K562 (cell line): ENCODE measurements at regions not wholly inside any gene's neighbourhood (a gene's known extent, or its start where the extent isn't known, plus 50 kb on each side); places are given as distances from the start of the nearest gene placed in this dataset.

Experiments used
- CSDE1 ChIP-seq, 2 experiments: fragments of 450-650 bp; IDR thresholded peaks; 2 replicates each; pipeline ENCODE4 v1.6.1; 2016; ENCODE audit warnings: mild to moderate bottlenecking in 1 of 2
- HEY1 ChIP-seq: fragments of 250-450 bp; sonication (Bioruptor Pico); IDR thresholded peaks from 2 replicates; pipeline ENCODE4 v1.5.0; 2020; ENCODE audit warnings: mild to moderate bottlenecking, moderate library complexity, borderline replicate concordance
- MTA1 ChIP-seq: fragments of 450-650 bp; IDR thresholded peaks from 2 replicates; pipeline ENCODE4 v1.6.1; 2017; ENCODE audit warnings: borderline replicate concordance
- NR2C1 ChIP-seq, 2 experiments: fragments of 450-650 bp; IDR thresholded peaks; 2 replicates each; pipeline ENCODE4 v1.6.1; 2017; ENCODE audit warnings: mild to moderate bottlenecking in 2 of 2, antibody characterized with exemption in 1 of 2, inconsistent platforms in 1 of 2, missing compliant biosample characterization in 1 of 2, missing genetic modification characterization in 1 of 2
- ZNF668 ChIP-seq: fragments of 250-450 bp; sonication (Bioruptor Pico); IDR thresholded peaks from 2 replicates; pipeline ENCODE4 v1.8.0; 2022; ENCODE audit warnings: mild to moderate bottlenecking, inconsistent platforms
- TF ChIP-seq, protein P1 (sequence below): fragments of 200-600 bp; sonication (generic); IDR thresholded peaks from one replicate; pipeline ENCODE4 v1.6.1; 2012; ENCODE audit warnings: mild to moderate bottlenecking, low read depth, low read length, inconsistent platforms

GRCh38 chr4:3374667-3375066, 67.1 kb upstream of the HGFAC start (continued):
- TF ChIP-seq, protein P1, sequence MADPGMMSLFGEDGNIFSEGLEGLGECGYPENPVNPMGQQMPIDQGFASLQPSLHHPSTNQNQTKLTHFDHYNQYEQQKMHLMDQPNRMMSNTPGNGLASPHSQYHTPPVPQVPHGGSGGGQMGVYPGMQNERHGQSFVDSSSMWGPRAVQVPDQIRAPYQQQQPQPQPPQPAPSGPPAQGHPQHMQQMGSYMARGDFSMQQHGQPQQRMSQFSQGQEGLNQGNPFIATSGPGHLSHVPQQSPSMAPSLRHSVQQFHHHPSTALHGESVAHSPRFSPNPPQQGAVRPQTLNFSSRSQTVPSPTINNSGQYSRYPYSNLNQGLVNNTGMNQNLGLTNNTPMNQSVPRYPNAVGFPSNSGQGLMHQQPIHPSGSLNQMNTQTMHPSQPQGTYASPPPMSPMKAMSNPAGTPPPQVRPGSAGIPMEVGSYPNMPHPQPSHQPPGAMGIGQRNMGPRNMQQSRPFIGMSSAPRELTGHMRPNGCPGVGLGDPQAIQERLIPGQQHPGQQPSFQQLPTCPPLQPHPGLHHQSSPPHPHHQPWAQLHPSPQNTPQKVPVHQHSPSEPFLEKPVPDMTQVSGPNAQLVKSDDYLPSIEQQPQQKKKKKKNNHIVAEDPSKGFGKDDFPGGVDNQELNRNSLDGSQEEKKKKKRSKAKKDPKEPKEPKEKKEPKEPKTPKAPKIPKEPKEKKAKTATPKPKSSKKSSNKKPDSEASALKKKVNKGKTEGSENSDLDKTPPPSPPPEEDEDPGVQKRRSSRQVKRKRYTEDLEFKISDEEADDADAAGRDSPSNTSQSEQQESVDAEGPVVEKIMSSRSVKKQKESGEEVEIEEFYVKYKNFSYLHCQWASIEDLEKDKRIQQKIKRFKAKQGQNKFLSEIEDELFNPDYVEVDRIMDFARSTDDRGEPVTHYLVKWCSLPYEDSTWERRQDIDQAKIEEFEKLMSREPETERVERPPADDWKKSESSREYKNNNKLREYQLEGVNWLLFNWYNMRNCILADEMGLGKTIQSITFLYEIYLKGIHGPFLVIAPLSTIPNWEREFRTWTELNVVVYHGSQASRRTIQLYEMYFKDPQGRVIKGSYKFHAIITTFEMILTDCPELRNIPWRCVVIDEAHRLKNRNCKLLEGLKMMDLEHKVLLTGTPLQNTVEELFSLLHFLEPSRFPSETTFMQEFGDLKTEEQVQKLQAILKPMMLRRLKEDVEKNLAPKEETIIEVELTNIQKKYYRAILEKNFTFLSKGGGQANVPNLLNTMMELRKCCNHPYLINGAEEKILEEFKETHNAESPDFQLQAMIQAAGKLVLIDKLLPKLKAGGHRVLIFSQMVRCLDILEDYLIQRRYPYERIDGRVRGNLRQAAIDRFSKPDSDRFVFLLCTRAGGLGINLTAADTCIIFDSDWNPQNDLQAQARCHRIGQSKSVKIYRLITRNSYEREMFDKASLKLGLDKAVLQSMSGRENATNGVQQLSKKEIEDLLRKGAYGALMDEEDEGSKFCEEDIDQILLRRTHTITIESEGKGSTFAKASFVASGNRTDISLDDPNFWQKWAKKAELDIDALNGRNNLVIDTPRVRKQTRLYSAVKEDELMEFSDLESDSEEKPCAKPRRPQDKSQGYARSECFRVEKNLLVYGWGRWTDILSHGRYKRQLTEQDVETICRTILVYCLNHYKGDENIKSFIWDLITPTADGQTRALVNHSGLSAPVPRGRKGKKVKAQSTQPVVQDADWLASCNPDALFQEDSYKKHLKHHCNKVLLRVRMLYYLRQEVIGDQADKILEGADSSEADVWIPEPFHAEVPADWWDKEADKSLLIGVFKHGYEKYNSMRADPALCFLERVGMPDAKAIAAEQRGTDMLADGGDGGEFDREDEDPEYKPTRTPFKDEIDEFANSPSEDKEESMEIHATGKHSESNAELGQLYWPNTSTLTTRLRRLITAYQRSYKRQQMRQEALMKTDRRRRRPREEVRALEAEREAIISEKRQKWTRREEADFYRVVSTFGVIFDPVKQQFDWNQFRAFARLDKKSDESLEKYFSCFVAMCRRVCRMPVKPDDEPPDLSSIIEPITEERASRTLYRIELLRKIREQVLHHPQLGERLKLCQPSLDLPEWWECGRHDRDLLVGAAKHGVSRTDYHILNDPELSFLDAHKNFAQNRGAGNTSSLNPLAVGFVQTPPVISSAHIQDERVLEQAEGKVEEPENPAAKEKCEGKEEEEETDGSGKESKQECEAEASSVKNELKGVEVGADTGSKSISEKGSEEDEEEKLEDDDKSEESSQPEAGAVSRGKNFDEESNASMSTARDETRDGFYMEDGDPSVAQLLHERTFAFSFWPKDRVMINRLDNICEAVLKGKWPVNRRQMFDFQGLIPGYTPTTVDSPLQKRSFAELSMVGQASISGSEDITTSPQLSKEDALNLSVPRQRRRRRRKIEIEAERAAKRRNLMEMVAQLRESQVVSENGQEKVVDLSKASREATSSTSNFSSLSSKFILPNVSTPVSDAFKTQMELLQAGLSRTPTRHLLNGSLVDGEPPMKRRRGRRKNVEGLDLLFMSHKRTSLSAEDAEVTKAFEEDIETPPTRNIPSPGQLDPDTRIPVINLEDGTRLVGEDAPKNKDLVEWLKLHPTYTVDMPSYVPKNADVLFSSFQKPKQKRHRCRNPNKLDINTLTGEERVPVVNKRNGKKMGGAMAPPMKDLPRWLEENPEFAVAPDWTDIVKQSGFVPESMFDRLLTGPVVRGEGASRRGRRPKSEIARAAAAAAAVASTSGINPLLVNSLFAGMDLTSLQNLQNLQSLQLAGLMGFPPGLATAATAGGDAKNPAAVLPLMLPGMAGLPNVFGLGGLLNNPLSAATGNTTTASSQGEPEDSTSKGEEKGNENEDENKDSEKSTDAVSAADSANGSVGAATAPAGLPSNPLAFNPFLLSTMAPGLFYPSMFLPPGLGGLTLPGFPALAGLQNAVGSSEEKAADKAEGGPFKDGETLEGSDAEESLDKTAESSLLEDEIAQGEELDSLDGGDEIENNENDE: no peak
- TF ChIP-seq ZNF668 (CRISPR knock-in tag) (no peak), MTA1 (no peak), CSDE1 (IDR thresholded peaks at IDR 0.05) (no peak), HEY1 (CRISPR knock-in tag) (no peak), NR2C1 (IDR thresholded peaks at IDR 0.05) (no peak), NR2C1 (tag; IDR thresholded peaks at IDR 0.05) (no peak)
- TF ChIP-seq, all 486 proteins: peak for 0
